Chondrocyte (in vitro differentiated cells): ENCODE measurements at regions not wholly inside any gene's neighbourhood (a gene's known extent, or its start where the extent isn't known, plus 50 kb on each side); places are given as distances from the start of the nearest gene placed in this dataset.

Experiments used
- DNase-seq: peaks from one replicate; pipeline ENCODE4 v3.0.0; 2021; ENCODE audit warnings: mixed read lengths, low spot score
- H3K27ac Mint-ChIP-seq: one replicate; pipeline ENCODE4 v1.8.0; 2021; ENCODE audit warnings: mild to moderate bottlenecking, moderate library complexity, mixed read lengths; ENCODE audit not compliant: unreplicated experiment
- H3K27me3 Mint-ChIP-seq: 2 replicates; pipeline ENCODE4 v1.8.0; 2021; ENCODE audit warnings: low read depth, mixed read lengths
- H3K36me3 Mint-ChIP-seq: 2 replicates; pipeline ENCODE4 v1.8.0; 2021; ENCODE audit warnings: low read depth, mixed read lengths
- H3K4me1 Mint-ChIP-seq: 2 replicates; pipeline ENCODE4 v1.8.0; 2021; ENCODE audit warnings: low read depth, mild to moderate bottlenecking, mixed read lengths
- H3K4me3 Mint-ChIP-seq: one replicate; pipeline ENCODE4 v1.8.0; 2021; ENCODE audit warnings: mild to moderate bottlenecking, moderate library complexity, mixed read lengths; ENCODE audit not compliant: unreplicated experiment
- H3K9me3 Mint-ChIP-seq: 2 replicates; pipeline ENCODE4 v1.8.0; 2021; ENCODE audit warnings: low read depth, mixed read lengths
- CTCF ChIP-seq: fragments of 200-600 bp; sonication (generic); IDR thresholded peaks from 2 replicates; pipeline ENCODE4 v1.5.0; 2021; ENCODE audit warnings: antibody characterized with exemption, mild to moderate bottlenecking, moderate library complexity

- peaks cover 18% of the 10 kb centered on the region for H3K27me3 Mint-ChIP-seq
- DNase-seq, result no peak
- no peak for TF ChIP-seq CTCF
- no peaks in the 10 kb centered on the region for H3K4me1 Mint-ChIP-seq
- no peak overlapping the region for H3K27ac Mint-ChIP-seq
- H3K4me3 Mint-ChIP-seq, result no peak overlapping the region
- H3K9me3 Mint-ChIP-seq, result peaks cover 5% of the 10 kb centered on the region
- no peaks in the 10 kb centered on the region for H3K36me3 Mint-ChIP-seq
Observed at GRCh38 chr9:75589497-75589896, 301.0 kb upstream of the PCSK5 start.

GRCh38 chr9:75591972-75592371 lies 298.5 kb upstream of the PCSK5 start:
- H3K4me3 Mint-ChIP-seq, result no peak overlapping the region
- H3K36me3 Mint-ChIP-seq, result peaks cover under 1% of the 10 kb centered on the region
- DNase-seq, result no peak
- no peaks in the 10 kb centered on the region for H3K4me1 Mint-ChIP-seq
- no peak overlapping the region for H3K27ac Mint-ChIP-seq
- no peak for TF ChIP-seq CTCF
- peaks cover 8% of the 10 kb centered on the region for H3K27me3 Mint-ChIP-seq
- H3K9me3 Mint-ChIP-seq, result peaks cover 5% of the 10 kb centered on the region

- no peak overlapping the region for H3K27ac Mint-ChIP-seq
- H3K4me3 Mint-ChIP-seq, result no peak overlapping the region
- H3K4me1 Mint-ChIP-seq, result no peaks in the 10 kb centered on the region
- TF ChIP-seq CTCF, result no peak
- peaks cover 2% of the 10 kb centered on the region for H3K36me3 Mint-ChIP-seq
- peaks cover 5% of the 10 kb centered on the region for H3K9me3 Mint-ChIP-seq
- peaks cover 12% of the 10 kb centered on the region for H3K27me3 Mint-ChIP-seq
- no peak for DNase-seq
Observed at GRCh38 chr9:75592586-75592985, 297.9 kb upstream of the PCSK5 start.

GRCh38 chr9:75593920-75594319 lies 296.6 kb upstream of the PCSK5 start:
- no peaks in the 10 kb centered on the region for H3K4me1 Mint-ChIP-seq
- peaks cover 12% of the 10 kb centered on the region for H3K27me3 Mint-ChIP-seq
- H3K27ac Mint-ChIP-seq, result no peak overlapping the region
- peaks cover 5% of the 10 kb centered on the region for H3K9me3 Mint-ChIP-seq
- H3K4me3 Mint-ChIP-seq, result no peak overlapping the region
- H3K36me3 Mint-ChIP-seq, result peaks cover 2% of the 10 kb centered on the region
- no peak for TF ChIP-seq CTCF
- no peak for DNase-seq

DNA sequence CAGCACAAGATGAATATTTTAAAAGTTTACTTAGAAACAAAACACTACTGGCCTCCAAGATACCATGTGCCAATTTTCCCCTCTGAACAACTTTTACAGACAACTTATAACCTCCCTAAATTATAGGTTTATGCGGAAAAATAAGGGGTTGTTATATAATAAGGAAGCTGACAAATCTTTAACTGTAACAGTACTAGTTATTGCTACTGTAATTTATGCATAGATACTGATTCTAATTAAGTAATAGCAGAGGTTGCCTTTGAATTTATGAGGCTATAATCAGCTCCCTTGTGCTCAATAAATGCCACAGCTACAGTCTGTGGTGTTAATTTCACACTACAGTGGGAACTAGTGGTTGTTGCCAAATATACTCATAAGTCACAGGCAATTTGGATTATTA lies 291.3 kb upstream of the PCSK5 start:
- no peak for TF ChIP-seq CTCF
- H3K36me3 Mint-ChIP-seq, result peaks cover 2% of the 10 kb centered on the region
- H3K4me3 Mint-ChIP-seq, result no peak overlapping the region
- no peak overlapping the region for H3K27ac Mint-ChIP-seq
- no peaks in the 10 kb centered on the region for H3K9me3 Mint-ChIP-seq
- no peak for DNase-seq
- no peaks in the 10 kb centered on the region for H3K4me1 Mint-ChIP-seq
- peaks cover 11% of the 10 kb centered on the region for H3K27me3 Mint-ChIP-seq
